Retina (tissue), 1 donor: ENCODE measurements at regions not wholly inside any gene's neighbourhood (a gene's known extent, or its start where the extent isn't known, plus 50 kb on each side); places are given as distances from the start of the nearest gene placed in this dataset.
"Not testable (repeated sequence)": the region's sequence is repeated elsewhere in the genome, so short reads cannot be mapped to it uniquely, and the experiment has no call there.

Experiments
- DNase-seq: peaks from one replicate; pipeline ENCODE4 v3.0.0-alpha.2; 2016

DNA sequence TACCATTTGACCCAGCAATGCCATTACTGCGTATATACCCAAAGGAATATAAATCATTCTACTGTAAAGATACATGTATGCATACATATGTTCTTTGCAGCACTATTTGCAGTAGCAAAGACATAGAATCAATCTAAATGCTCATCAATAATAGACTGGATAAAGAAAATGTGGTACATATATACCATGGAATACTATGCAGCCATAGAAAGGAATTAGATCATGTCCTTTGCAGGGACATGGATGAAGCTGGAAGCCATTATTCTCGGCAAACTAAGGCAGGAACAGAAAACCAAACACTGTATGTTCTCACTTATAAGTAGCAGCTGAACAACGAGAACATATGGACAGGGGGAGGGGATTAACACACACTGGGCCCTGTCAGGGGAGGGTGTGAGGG is 54.8 kb upstream of the ZNF30 start:
- not testable (repeated sequence) for DNase-seq

DNA sequence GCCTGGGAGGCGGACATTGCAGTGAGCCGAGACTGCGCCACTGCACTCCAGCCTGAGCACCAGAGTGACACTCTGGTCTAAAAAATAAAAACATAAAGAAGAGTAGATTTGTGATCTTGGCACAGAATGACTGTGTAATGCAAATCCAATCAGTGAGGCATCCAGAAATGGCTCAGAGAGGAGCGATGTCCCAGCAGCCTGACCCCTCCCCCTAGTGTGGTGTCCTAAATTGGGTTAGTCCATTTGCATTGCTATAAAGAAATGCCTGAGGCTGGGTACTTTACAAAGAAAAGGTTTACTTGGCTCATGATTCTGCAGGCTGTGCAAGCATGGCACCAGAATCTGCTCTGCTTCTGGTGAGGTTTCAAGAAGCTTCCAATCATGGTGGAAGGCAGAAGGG is 59.1 kb upstream of the ZNF30 start:
- DNase-seq = no peak

DNA sequence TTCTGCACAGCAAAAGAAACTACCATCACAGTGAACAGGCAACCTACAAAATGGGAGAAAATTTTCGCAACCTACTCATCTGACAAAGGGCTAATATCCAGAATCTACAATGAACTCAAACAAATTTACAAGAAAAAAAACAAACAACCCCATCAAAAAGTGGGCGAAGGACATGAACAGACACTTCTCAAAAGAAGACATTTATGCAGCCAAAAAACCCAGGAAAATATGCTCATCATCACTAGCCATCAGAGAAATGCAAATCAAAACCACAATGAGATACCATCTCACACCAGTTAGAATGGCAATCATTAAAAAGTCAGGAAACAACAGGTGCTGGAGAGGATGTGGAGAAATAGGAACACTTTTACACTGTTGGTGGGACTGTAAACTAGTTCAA is 61.5 kb upstream of the ZNF30 start:
- not testable (repeated sequence) for DNase-seq

GRCh38 chr19:34859823-34860736 is 66.6 kb upstream of the ZNF30 start:
- peak; percentile 13 for DNase-seq

GRCh38 chr19:34859325-34859724 is 67.4 kb upstream of the ZNF30 start:
- DNase-seq = not testable (repeated sequence)

GRCh38 chr19:34856052-34856451 is 70.7 kb upstream of the ZNF30 start:
- DNase-seq = no peak

GRCh38 chr19:34853369-34853768 is 73.3 kb upstream of the ZNF30 start:
- no peak for DNase-seq

- no peak for DNase-seq
These were observed 74.0 kb upstream of the ZNF30 start for GRCh38 chr19:34852669-34853068.

DNA sequence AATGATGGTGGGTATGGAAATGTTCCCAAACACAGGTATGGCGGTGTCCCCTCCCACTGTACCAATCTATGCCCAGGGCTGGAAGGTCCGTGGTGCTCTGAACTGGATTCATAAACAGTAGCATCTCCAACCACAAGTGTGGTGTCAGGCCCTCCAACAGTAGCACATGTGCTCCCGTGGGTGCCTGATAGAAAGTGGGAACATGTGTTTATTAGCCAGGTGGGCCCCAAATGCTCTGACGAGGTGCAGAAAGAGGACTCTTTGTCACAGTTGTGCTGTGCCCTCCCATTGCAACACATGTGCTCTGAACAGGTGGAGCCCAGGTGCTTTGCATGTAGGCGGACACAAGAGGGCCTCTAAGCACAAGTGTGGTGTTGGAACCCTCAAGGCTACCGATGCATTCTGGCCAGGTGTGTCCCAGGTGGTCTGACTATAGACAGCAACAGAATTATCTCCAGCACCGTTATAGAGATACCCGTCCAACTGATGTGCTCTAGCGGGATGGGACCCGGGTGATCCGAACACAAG is 75.4 kb upstream of the ZNF30 start:
- no peak for DNase-seq

DNA sequence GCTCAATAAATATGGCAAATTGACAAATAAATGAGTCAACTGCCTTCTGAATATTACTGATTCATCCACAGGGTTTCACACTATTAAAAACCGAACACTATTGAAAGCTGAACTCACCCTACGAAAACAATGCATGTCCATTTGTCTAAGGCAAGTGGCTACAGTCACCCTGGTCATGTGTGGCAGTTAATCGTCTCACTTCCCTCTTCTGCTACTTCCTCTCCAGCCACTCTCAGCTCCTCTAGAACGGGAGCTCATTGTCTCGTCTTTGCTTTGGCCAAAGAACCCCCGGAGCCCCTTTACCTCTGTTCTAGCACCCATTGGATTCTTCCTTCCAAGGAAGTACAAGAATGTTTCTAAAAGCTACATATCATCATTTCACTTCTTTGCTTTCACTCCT is 74.4 kb upstream of the ZNF599 start:
- no peak for DNase-seq

GRCh38 chr19:34844277-34844676 is 71.3 kb upstream of the ZNF599 start:
- DNase-seq = no peak

- no peak for DNase-seq
These were observed 68.8 kb upstream of the ZNF599 start for GRCh38 chr19:34841780-34842179.

DNA sequence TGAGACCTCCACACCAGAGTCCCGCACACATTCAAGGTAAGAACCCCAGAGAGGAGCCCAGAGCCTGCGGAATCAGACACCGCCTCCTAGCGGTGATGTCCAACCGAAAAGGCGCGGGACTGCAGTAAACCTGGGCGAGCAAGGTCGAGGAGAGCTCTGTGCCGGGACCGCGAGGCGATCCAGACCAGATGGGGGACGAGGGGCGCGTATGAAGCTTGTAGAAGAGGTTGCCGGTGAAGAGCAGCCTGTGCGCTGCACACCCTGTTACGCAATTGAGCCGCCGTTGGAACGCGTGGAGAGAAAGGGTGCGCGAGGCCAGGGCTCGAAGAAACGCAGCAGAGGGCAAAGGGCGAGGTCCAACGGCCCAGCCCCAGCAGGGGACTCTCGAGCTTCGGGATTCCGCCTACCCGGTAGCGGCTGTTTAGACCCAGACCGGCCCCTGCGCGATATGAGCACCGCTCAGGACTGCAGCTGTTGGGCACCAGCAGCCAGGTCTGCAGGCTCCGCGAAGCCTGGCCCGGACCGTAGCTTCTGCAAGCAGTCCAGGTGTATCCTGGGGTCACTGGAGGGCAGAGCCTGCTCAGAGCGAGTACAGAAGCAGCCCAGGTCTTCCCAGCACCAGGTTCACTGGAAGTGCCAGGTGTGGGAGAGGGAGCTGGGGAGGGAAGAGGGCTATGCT is 65.9 kb upstream of the ZNF599 start:
- DNase-seq = peak; percentile 71

- no peak for DNase-seq
These were observed 65.2 kb upstream of the ZNF599 start for GRCh38 chr19:34838248-34838647.

DNA sequence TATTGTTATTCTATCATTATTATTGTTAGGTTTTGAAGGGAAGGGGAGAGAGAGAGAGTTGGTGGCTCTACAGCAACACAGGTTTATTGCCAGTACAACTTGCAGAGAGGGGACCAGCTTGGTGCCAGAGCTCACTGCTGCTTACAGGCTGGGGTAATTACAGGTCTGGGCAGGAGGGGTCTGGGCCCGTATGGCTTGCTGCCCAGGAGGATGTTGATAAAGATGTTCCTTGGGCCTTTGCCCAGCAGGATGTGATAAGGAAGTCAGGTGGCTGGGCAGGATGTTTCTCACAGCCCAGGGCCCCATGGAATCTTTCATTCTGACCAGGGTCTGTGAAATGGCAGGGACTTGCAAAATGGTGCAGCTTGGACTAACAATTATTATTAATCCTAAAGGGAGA is 64.2 kb upstream of the ZNF599 start:
- no peak for DNase-seq

- DNase-seq = no peak
These were observed 62.8 kb upstream of the ZNF599 start for GRCh38 chr19:34835631-34836351.

DNA sequence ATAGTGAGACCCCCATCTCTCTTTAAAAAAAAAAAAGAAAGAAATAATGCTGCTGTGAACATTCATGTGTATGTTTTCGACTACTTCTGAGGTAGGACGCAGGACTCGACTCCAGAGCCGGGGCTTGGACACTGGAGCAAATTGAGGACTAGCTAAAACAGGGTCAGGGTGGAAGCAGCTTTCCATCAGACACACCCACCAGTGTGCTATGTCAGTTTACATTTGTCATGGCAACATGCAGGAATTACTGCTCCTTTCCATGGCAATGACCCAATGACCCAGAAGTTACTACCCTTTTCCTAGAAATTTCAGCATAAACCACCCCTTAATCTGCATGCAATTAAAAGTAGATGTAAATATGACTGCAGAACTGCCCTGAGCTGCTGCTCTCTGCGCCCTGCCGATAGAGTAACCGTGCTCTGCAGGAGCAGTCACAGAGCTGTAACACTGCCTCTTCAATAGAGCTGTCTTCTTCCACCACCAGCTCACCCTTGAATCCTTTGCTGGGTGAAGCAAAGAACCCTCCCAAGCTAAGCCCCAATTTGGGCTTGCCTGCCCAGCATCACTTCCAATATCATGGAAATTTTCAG is 61.6 kb upstream of the ZNF599 start:
- DNase-seq = no peak

DNA sequence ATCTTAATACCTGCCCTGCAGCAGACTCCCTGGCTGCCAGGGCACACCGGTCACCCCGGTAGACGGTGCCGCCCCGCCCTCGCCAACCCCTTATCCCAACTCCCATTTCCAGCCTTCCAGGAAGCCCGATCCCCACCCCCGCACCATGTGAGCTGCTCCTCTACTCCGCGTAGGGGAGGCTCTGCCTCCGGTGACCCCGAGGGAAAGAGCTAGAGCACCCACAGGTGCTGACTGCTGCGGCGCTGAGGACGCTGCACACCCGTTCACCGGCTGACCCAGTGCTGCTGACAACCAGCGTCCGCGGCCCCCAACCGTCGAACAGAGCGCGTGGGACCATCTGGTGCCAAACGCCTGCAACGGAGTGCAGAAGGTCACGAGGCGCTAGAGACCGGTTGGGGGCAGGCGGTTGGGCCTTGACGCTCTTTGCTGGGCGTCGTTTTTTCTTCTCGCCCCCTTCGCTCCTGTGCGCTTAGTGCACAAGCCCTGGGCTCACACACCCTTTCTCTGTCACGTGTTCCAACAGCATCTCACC is 59.6 kb upstream of the ZNF599 start:
- no peak for DNase-seq

GRCh38 chr19:34831714-34832113 is 58.7 kb upstream of the ZNF599 start:
- DNase-seq = no peak

- no peak for DNase-seq
These were observed 55.1 kb upstream of the ZNF599 start for GRCh38 chr19:34828156-34828555.

GRCh38 chr19:34825212-34825611 is 52.2 kb upstream of the ZNF599 start:
- no peak for DNase-seq

GRCh38 chr19:34824686-34825085 is 51.7 kb upstream of the ZNF599 start:
- no peak for DNase-seq
